ENCODE measurements at regions not wholly inside any gene's neighbourhood (a gene's known extent, or its start where the extent isn't known, plus 50 kb on each side); places are given as distances from the start of the nearest gene placed in this dataset.

GRCh38 chr5:122693963-122694362, 80.9 kb upstream of the SNX2 start:
- TF ChIP-seq CTCF (IDR thresholded peaks at IDR 0.05; ENCODE audit: poor library complexity, severe bottlenecking) (no peak), POLR2AphosphoS5 (IDR thresholded peaks at IDR 0.05) (no peak)

Measured in neural cell (in vitro differentiated cells).